ENCODE measurements at regions not wholly inside any gene's neighbourhood (a gene's known extent, or its start where the extent isn't known, plus 50 kb on each side); places are given as distances from the start of the nearest gene placed in this dataset.

- H3K27me3 ChIP-seq (ENCODE audit: control insufficient read depth in 3 of 3, insufficient read depth in 3 of 3, low read length in 3 of 3), result peaks cover 14 to 48% (median 45%) of the 10 kb centered on the region in 3 donors
- H3K9ac ChIP-seq (ENCODE audit: low read depth in 1 of 3, low read length in 3 of 3), result no peak overlapping the region
- no peak overlapping the region for H3K4me3 ChIP-seq (ENCODE audit: low read length in 3 of 3)
- no peaks in the 10 kb centered on the region for H3K4me1 ChIP-seq (ENCODE audit: control insufficient read depth in 3 of 3, insufficient read depth in 3 of 3, low read length in 3 of 3)
- H3K27ac ChIP-seq (ENCODE audit: low read depth, low read length), result no peak overlapping the region
- H3K36me3 ChIP-seq (ENCODE audit: control insufficient read depth in 3 of 3, insufficient read depth in 3 of 3, low read length in 3 of 3), result no peaks in the 10 kb centered on the region
- no peaks in the 10 kb centered on the region for H3K9me3 ChIP-seq (ENCODE audit: control insufficient read depth in 3 of 3, low read length in 3 of 3)
Measured at GRCh38 chr11:70739811-70740487, 341.6 kb downstream of the CTTN start.

- Histone ChIP-seq H3K9ac (ENCODE audit: low read depth in 1 of 3, low read length in 3 of 3) (no peak overlapping the region), H3K4me1 (ENCODE audit: control insufficient read depth in 3 of 3, insufficient read depth in 3 of 3, low read length in 3 of 3) (no peaks in the 10 kb centered on the region), H3K36me3 (ENCODE audit: control insufficient read depth in 3 of 3, insufficient read depth in 3 of 3, low read length in 3 of 3) (no peaks in the 10 kb centered on the region), H3K27ac (ENCODE audit: low read depth, low read length) (no peak overlapping the region), H3K27me3 (ENCODE audit: control insufficient read depth in 3 of 3, insufficient read depth in 3 of 3, low read length in 3 of 3) (peaks cover 14 to 53% (median 50%) of the 10 kb centered on the region in 3 donors), H3K4me3 (ENCODE audit: low read length in 3 of 3) (no peak overlapping the region), H3K9me3 (ENCODE audit: control insufficient read depth in 3 of 3, low read length in 3 of 3) (no peaks in the 10 kb centered on the region)
Measured at GRCh38 chr11:70740488-70740851, 342.1 kb downstream of the CTTN start.

- no peak overlapping the region for H3K27ac ChIP-seq (ENCODE audit: low read depth, low read length)
- peaks cover 14 to 57% (median 50%) of the 10 kb centered on the region in 3 donors for H3K27me3 ChIP-seq (ENCODE audit: control insufficient read depth in 3 of 3, insufficient read depth in 3 of 3, low read length in 3 of 3)
- H3K4me3 ChIP-seq (ENCODE audit: low read length in 3 of 3), result no peak overlapping the region
Measured at GRCh38 chr11:70741085-70741484, 342.8 kb downstream of the CTTN start.

GRCh38 chr11:70742553-70743291 is 344.4 kb downstream of the CTTN start:
- Histone ChIP-seq H3K4me1 (ENCODE audit: control insufficient read depth in 3 of 3, insufficient read depth in 3 of 3, low read length in 3 of 3) (peaks cover 0 to 2% (median 0%) of the 10 kb centered on the region in 3 donors), H3K4me3 (ENCODE audit: low read length in 3 of 3) (no peak overlapping the region), H3K27ac (ENCODE audit: low read depth, low read length) (no peak overlapping the region), H3K9me3 (ENCODE audit: control insufficient read depth in 3 of 3, low read length in 3 of 3) (no peaks in the 10 kb centered on the region), H3K27me3 (ENCODE audit: control insufficient read depth in 3 of 3, insufficient read depth in 3 of 3, low read length in 3 of 3) (peaks cover 14 to 62% (median 58%) of the 10 kb centered on the region in 3 donors), H3K9ac (ENCODE audit: low read depth in 1 of 3, low read length in 3 of 3) (no peak overlapping the region), H3K36me3 (ENCODE audit: control insufficient read depth in 3 of 3, insufficient read depth in 3 of 3, low read length in 3 of 3) (no peaks in the 10 kb centered on the region)

More at GRCh38 chr11:70741085-70741484, 342.8 kb downstream of the CTTN start:
- H3K9me3 ChIP-seq (ENCODE audit: control insufficient read depth in 3 of 3, low read length in 3 of 3), result no peaks in the 10 kb centered on the region
- no peak overlapping the region for H3K9ac ChIP-seq (ENCODE audit: low read depth in 1 of 3, low read length in 3 of 3)
- no peaks in the 10 kb centered on the region for H3K36me3 ChIP-seq (ENCODE audit: control insufficient read depth in 3 of 3, insufficient read depth in 3 of 3, low read length in 3 of 3)
- H3K4me1 ChIP-seq (ENCODE audit: control insufficient read depth in 3 of 3, insufficient read depth in 3 of 3, low read length in 3 of 3), result no peaks in the 10 kb centered on the region

GRCh38 chr11:70743329-70743728 is 345.0 kb downstream of the CTTN start:
- peaks cover 14 to 66% (median 58%) of the 10 kb centered on the region in 3 donors for H3K27me3 ChIP-seq (ENCODE audit: control insufficient read depth in 3 of 3, insufficient read depth in 3 of 3, low read length in 3 of 3)

GRCh38 chr11:70743941-70744351 is 345.6 kb downstream of the CTTN start:
- H3K4me1 ChIP-seq (ENCODE audit: control insufficient read depth in 3 of 3, insufficient read depth in 3 of 3, low read length in 3 of 3), result peaks cover 0 to 2% (median 0%) of the 10 kb centered on the region in 3 donors
- no peaks in the 10 kb centered on the region for H3K36me3 ChIP-seq (ENCODE audit: control insufficient read depth in 3 of 3, insufficient read depth in 3 of 3, low read length in 3 of 3)
- peaks cover 14 to 63% (median 63%) of the 10 kb centered on the region in 3 donors for H3K27me3 ChIP-seq (ENCODE audit: control insufficient read depth in 3 of 3, insufficient read depth in 3 of 3, low read length in 3 of 3)
- H3K4me3 ChIP-seq (ENCODE audit: low read length in 3 of 3), result no peak overlapping the region
- no peak overlapping the region for H3K9ac ChIP-seq (ENCODE audit: low read depth in 1 of 3, low read length in 3 of 3)
- H3K9me3 ChIP-seq (ENCODE audit: control insufficient read depth in 3 of 3, low read length in 3 of 3), result no peaks in the 10 kb centered on the region
- H3K27ac ChIP-seq (ENCODE audit: low read depth, low read length), result no peak overlapping the region

More at GRCh38 chr11:70743329-70743728, 345.0 kb downstream of the CTTN start:
- no peaks in the 10 kb centered on the region for H3K36me3 ChIP-seq (ENCODE audit: control insufficient read depth in 3 of 3, insufficient read depth in 3 of 3, low read length in 3 of 3)
- no peak overlapping the region for H3K4me3 ChIP-seq (ENCODE audit: low read length in 3 of 3)
- H3K4me1 ChIP-seq (ENCODE audit: control insufficient read depth in 3 of 3, insufficient read depth in 3 of 3, low read length in 3 of 3), result peaks cover 0 to 2% (median 0%) of the 10 kb centered on the region in 3 donors
- H3K9ac ChIP-seq (ENCODE audit: low read depth in 1 of 3, low read length in 3 of 3), result no peak overlapping the region
- no peak overlapping the region for H3K27ac ChIP-seq (ENCODE audit: low read depth, low read length)
- H3K9me3 ChIP-seq (ENCODE audit: control insufficient read depth in 3 of 3, low read length in 3 of 3), result no peaks in the 10 kb centered on the region

- H3K27ac ChIP-seq (ENCODE audit: low read depth, low read length), result no peak overlapping the region
- H3K9ac ChIP-seq (ENCODE audit: low read depth in 1 of 3, low read length in 3 of 3), result no peak overlapping the region
- H3K36me3 ChIP-seq (ENCODE audit: control insufficient read depth in 3 of 3, insufficient read depth in 3 of 3, low read length in 3 of 3), result no peaks in the 10 kb centered on the region
- H3K4me3 ChIP-seq (ENCODE audit: low read length in 3 of 3), result no peak overlapping the region
- H3K4me1 ChIP-seq (ENCODE audit: control insufficient read depth in 3 of 3, insufficient read depth in 3 of 3, low read length in 3 of 3), result peaks cover 0 to 2% (median 0%) of the 10 kb centered on the region in 3 donors
- H3K27me3 ChIP-seq (ENCODE audit: control insufficient read depth in 3 of 3, insufficient read depth in 3 of 3, low read length in 3 of 3), result peaks cover 14 to 64% (median 58%) of the 10 kb centered on the region in 3 donors
- H3K9me3 ChIP-seq (ENCODE audit: control insufficient read depth in 3 of 3, low read length in 3 of 3), result no peaks in the 10 kb centered on the region
Measured at GRCh38 chr11:70744396-70745185, 346.3 kb downstream of the CTTN start.

GRCh38 chr11:70745451-70745850 is 347.1 kb downstream of the CTTN start:
- Histone ChIP-seq H3K4me3 (ENCODE audit: low read length in 3 of 3) (no peak overlapping the region), H3K4me1 (ENCODE audit: control insufficient read depth in 3 of 3, insufficient read depth in 3 of 3, low read length in 3 of 3) (peaks cover 0 to 2% (median 0%) of the 10 kb centered on the region in 3 donors), H3K9me3 (ENCODE audit: control insufficient read depth in 3 of 3, low read length in 3 of 3) (peaks cover 0 to under 1% (median 0%) of the 10 kb centered on the region in 3 donors), H3K27me3 (ENCODE audit: control insufficient read depth in 3 of 3, insufficient read depth in 3 of 3, low read length in 3 of 3) (peaks cover 14 to 64% (median 50%) of the 10 kb centered on the region in 3 donors), H3K27ac (ENCODE audit: low read depth, low read length) (no peak overlapping the region), H3K9ac (ENCODE audit: low read depth in 1 of 3, low read length in 3 of 3) (no peak overlapping the region), H3K36me3 (ENCODE audit: control insufficient read depth in 3 of 3, insufficient read depth in 3 of 3, low read length in 3 of 3) (no peaks in the 10 kb centered on the region)

- Histone ChIP-seq H3K4me1 (ENCODE audit: control insufficient read depth in 3 of 3, insufficient read depth in 3 of 3, low read length in 3 of 3) (peaks cover 0 to 2% (median 0%) of the 10 kb centered on the region in 3 donors), H3K27me3 (ENCODE audit: control insufficient read depth in 3 of 3, insufficient read depth in 3 of 3, low read length in 3 of 3) (peaks cover 14 to 60% (median 50%) of the 10 kb centered on the region in 3 donors), H3K9ac (ENCODE audit: low read depth in 1 of 3, low read length in 3 of 3) (no peak overlapping the region), H3K4me3 (ENCODE audit: low read length in 3 of 3) (no peak overlapping the region), H3K9me3 (ENCODE audit: control insufficient read depth in 3 of 3, low read length in 3 of 3) (peaks cover 0 to 4% (median 0%) of the 10 kb centered on the region in 3 donors), H3K36me3 (ENCODE audit: control insufficient read depth in 3 of 3, insufficient read depth in 3 of 3, low read length in 3 of 3) (no peaks in the 10 kb centered on the region), H3K27ac (ENCODE audit: low read depth, low read length) (no peak overlapping the region)
Measured at GRCh38 chr11:70745941-70746340, 347.6 kb downstream of the CTTN start.
